ENCODE measurements at regions not wholly inside any gene's neighbourhood (a gene's known extent, or its start where the extent isn't known, plus 50 kb on each side); places are given as distances from the start of the nearest gene placed in this dataset.

DNA sequence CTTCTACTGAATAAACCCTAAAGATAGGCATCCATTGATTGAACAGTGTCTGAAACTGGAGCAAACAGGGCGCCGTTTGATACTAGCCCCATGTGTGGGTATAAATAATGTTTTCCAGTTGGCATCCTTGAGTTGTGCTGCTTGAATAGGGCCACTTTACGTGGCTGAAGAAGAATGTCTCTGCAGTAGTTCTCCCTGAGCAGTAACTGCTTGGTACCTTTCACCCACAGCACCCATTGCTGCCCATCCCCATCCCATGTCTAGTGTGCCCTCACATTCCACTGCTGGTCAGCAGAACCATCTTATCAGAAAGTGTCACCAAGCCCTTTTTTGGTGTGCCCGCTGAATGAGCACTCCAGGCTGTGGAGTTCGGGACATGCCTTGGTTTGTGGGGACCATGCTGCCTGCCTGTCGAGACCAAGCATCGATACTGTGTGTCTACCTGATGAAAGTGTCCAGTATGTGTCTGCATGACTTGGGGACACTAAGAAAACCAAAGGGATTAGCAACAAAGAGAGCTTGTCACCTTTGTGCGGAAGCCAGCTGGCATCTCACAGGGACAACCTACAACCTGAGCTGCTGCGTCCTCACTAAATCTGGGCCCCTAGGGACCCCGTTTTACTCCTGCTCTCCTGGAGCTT is 162.0 kb downstream of the TM9SF2 start:
- DNase-seq (ENCODE audit: low spot score), result no peak

DNA sequence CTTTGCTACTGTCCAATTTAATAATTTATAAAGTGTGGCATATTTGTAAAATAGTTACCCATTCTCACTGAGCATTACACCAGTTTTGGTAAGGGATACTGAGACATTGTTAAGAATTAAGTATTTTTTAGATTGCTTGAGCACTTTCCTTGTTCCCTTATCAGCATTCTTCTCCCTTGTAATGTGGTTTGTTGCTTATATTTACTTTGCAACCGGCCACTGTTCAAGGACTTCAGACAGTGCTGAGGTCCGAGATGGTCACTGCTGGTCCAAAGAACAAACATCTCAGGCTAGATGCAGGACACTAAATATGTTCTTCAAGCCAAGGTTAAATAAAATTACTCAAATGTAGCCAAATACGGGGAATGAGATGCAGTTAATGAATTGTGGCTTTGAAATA is 161.4 kb downstream of the TM9SF2 start:
- DNase-seq (ENCODE audit: low spot score), result no peak

- DNase-seq (ENCODE audit: low spot score), result no peak
Observed at GRCh38 chr13:99661791-99662190, 160.5 kb downstream of the TM9SF2 start.

GRCh38 chr13:99659866-99660554 is 158.7 kb downstream of the TM9SF2 start:
- DNase-seq (ENCODE audit: low spot score), result no peak

DNA sequence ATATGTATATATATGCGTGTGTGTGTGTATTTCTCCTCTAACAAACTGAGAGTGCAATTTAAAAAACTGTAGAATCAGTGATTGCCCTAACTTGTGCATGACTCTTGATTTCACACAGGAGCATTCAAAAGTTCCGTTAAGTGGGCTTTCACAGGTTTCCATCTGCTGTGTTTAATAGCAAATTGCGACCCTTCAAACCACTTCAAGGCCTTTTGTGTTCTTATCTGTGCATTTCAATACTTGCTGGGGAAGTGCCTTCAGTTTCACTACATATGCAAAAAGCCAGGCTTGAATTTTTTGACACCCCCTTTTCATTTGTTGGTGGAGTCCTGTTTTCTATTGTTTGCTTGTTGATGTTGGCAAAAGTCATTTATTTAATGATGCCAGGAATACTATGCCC is 158.0 kb downstream of the TM9SF2 start:
- no peak for DNase-seq (ENCODE audit: low spot score)

GRCh38 chr13:99658261-99658991 is 157.2 kb downstream of the TM9SF2 start:
- peak; percentile 71 for DNase-seq (ENCODE audit: low spot score)

GRCh38 chr13:99657848-99658260 is 156.6 kb downstream of the TM9SF2 start:
- DNase-seq (ENCODE audit: low spot score), result peak; percentile 67

GRCh38 chr13:99656844-99657381 is 155.6 kb downstream of the TM9SF2 start:
- DNase-seq (ENCODE audit: low spot score), result no peak

DNA sequence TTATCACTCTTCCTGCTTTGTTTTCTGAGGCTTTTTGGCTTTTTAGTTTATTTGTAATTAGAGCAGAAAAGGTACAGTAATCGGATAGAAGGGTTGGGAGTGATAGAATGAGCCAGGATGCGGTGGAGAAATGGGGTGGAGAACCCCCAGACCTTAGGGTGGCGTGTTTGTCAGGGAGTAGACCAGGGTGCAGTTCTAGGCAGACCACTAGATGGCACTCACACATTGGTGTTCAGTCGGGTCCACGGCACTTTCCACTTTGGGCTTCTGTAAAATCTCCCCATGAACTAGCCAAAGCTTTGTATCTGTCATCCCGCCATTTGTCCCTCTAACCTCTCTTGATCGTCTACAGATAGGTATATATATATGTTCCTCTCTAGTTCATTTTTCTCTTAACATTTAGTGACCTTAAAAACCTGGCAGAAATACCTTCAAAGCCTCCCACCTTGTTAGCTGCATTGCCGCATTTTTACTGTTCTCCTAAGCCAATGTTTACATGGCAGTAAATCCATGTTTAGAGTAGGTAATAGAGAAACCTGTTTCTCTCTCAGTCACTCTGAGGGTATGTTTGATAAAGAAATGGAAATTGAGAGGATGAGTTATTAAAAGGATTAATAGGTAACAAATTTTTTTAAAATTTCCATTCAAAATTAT is 154.9 kb downstream of the TM9SF2 start:
- peak; percentile 92 for DNase-seq (ENCODE audit: low spot score)

DNA sequence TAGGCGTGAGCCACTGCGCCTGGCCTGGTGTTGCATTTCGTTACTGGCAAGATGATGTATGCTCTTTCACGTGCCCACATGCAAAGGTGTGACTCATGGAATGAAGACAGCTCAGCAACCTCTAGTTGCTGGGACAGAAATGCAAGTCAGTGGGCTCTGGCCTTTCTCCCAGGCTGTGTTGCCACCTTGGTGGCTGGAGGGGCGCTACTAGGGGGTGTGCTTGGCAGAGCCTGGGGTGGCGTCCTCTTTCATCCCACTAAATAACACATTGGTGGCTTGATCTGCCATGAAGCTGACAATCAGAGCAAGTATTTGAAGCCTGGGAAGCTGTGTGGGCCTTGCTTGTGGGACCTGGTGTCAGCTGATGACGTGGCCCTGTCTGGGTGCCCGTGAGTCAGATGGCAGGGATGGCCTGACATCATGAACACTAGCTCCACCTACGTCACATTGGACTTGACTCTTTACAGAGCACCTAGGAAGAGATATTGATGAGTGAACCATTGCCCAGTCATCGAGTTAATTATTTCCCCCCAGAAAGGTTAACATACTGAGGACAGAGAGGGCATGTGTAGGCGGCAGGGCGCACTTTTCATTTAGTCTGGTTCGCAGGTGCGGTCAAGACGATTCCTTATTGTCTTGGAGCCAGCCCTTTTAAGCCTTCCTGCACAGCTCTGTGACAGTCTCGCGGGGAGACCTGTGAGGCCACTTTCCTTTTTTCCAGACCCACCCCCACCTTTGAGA is 154.2 kb downstream of the TM9SF2 start:
- no peak for DNase-seq (ENCODE audit: low spot score)

- no peak for DNase-seq (ENCODE audit: low spot score)
Observed at GRCh38 chr13:99654076-99654475, 152.8 kb downstream of the TM9SF2 start.

DNA sequence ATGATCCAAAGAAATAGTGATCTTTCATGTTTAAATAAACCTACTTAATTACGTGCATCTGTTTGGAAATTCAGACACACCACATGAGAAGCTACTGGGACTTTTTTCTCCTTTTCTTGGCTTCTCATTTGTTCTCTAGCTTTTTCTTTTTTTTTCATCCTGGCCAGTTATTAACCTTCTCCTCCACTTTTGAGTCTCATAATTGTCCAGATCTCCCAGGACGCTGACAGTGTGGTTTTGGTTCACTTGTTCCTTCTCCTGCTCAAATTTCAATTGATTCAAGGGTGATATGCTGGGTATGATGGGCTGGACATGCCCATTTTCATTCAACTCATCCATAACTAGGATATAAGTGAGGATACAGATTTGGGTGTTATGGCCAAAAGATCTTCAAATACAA is 152.3 kb downstream of the TM9SF2 start:
- no peak for DNase-seq (ENCODE audit: low spot score)

DNA sequence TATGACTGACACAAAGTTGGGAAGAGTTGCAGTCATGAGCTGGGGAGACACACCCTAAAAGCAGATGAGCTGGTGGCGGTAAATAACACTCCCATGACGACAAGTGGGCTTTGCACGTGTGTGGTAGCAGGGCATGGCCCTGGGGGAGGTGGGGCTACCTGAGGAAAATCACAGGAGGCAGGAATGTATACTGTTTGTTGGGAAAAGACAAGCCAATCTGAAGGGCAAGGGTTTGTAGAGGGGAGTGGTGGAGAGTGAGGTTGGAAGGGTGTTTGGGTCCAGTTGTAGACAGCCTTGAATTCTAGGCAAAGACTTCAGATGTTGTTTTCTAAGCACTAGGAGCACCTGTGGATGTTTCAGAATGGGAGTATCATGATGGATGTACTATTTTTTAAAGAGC is 151.6 kb downstream of the TM9SF2 start:
- DNase-seq (ENCODE audit: low spot score), result no peak

- DNase-seq (ENCODE audit: low spot score), result no peak
Observed at GRCh38 chr13:99652141-99652540, 150.9 kb downstream of the TM9SF2 start.

DNA sequence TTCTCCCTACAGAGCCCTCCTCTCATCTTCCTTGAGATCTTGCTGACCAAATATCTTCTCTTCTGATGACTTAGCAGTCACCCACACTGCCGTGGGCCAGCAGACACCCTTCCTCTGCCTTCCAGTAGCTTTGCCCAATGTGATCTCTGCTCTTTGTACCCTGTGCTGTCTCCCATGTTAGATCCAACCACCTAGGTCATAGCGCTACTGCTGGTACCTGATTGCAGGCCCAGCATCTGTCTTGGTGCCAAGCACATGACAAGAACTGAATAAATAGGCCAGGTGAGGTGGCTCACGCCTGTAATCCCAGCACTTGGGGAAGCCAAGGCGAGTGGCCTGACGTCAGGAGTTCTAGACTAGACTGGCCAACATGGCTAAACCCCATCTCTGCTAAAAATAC is 149.7 kb downstream of the TM9SF2 start:
- DNase-seq (ENCODE audit: low spot score), result no peak

GRCh38 chr13:99650410-99650809 is 149.1 kb downstream of the TM9SF2 start:
- DNase-seq (ENCODE audit: low spot score), result no peak

DNA sequence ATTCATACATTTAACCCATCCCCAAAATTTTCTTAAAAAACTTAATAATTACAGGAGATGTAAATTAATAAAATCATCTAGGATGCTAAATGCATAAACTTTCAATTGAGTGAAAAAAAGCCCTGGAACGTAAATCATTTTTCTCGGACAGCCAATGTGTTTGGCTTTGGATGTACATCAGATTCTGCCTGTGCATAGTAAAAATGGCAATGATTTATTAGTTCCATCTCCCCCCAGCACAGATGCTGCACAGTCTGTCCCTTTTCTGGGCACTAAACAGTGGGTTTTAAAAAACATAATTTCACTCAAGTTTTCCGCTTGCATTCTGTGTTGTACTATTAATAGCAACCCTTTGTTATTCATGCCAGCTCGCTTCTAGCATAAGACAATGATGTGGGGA is 147.7 kb downstream of the TM9SF2 start:
- DNase-seq (ENCODE audit: low spot score), result no peak

DNA sequence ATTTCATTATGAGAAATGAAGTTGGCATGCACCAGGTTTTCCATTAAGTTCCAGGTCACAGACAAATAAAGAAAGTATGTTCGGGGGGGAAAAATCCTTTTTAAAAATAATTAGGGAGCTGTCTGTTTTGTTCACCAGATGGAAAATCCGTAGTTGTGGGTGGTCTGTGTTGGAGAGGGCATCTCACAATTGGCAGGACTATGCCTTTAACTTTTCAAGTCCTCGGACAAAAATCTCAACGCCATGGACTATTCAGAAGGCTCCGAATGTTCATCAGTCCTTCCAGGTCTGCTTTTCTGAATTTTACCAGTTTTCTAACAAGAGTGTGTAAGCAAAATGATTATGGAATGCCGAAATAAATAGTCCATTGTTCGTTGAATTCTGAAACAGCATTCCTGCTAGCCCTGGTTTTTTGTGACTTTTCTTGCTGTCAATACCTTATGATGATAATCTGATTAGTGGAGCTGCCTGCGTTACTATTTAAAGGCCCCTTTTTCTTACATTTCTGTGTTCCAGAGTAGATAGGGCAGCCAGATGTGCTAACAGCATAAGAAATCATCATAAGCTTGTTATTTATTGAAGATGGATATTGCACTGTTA is 146.9 kb downstream of the TM9SF2 start:
- DNase-seq (ENCODE audit: low spot score), result no peak

DNA sequence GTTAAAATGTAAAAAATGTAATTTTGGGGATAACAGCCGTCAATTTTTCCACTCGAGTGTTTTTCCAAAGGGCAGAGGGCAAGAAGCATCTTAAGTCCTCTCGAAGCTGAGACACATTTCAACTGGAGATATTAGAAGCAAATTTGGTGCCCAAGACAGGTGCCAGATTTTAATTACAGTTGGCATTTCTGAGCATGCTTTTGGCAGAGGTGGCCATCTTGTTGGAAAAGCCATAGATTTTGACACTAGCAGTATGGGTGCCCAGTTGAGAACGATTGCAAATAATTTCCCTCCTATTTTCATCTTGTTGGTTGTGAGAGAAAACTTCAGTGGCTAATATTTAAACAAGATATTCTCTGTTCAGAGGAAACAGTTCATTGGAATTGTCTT is 146.3 kb downstream of the TM9SF2 start:
- DNase-seq (ENCODE audit: low spot score), result no peak

- no peak for DNase-seq (ENCODE audit: low spot score)
Observed at GRCh38 chr13:99646866-99647595, 145.8 kb downstream of the TM9SF2 start.

DNA sequence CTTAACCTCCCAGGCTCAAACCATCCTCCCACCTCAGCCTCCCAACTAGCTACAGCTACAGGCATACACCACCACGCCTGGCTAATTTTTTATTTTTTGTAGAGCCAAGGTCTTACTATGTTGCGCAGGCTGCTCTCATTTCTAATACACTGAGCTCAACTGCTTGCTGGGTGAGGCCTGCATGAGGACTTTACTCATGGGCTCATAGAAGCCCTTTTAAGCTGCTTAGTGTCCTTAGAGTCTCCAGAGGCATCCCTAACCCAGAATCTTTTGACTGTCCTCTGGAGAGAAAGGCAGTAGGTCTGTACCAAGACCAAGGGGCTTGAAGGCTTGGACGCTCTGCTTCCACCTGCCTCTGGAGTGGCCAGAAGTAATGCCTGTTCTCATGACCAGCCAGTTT is 141.6 kb downstream of the TM9SF2 start:
- no peak for DNase-seq (ENCODE audit: low spot score)
